PFSK-1 (cell line): ENCODE measurements at regions not wholly inside any gene's neighbourhood (a gene's known extent, or its start where the extent isn't known, plus 50 kb on each side); places are given as distances from the start of the nearest gene placed in this dataset.

Experiments
- FOXP2 ChIP-seq: optimal IDR thresholded peaks from 2 replicates; pipeline ENCODE3; 2011; ENCODE audit warnings: borderline replicate concordance, control low read depth, inconsistent platforms; ENCODE audit not compliant: insufficient read depth; ENCODE audit errors: extremely low read length, extremely low read depth
- POLR2AphosphoS5 ChIP-seq: IDR thresholded peaks from 2 replicates; pipeline ENCODE4 v1.6.1; 2012; ENCODE audit warnings: low read depth, mild to moderate bottlenecking, control low read depth, low read length, moderate library complexity
- REST ChIP-seq, 2 experiments: IDR thresholded peaks; 2 replicates each; pipeline versions ENCODE4 v1.6.1 to v1.8.0; 2011 to 2012; ENCODE audit warnings: low read depth in 2 of 2, low read length in 2 of 2, control low read depth in 1 of 2, inconsistent platforms in 1 of 2, mild to moderate bottlenecking in 1 of 2, moderate library complexity in 1 of 2; ENCODE audit not compliant: insufficient read depth in 1 of 2
- SIN3A ChIP-seq: IDR thresholded peaks from 2 replicates; pipeline ENCODE4 v1.6.1; 2012; ENCODE audit warnings: mild to moderate bottlenecking, low read length, moderate library complexity, borderline replicate concordance; ENCODE audit not compliant: insufficient read depth
- TAF1 ChIP-seq: IDR thresholded peaks from 2 replicates; pipeline ENCODE4 v1.6.1; 2012; ENCODE audit warnings: low read length, control low read depth, borderline replicate concordance; ENCODE audit not compliant: insufficient read depth

- TF ChIP-seq SIN3A: no peak
- no peak for TF ChIP-seq FOXP2
- no peak for TF ChIP-seq POLR2AphosphoS5
- no peak for TF ChIP-seq REST (IDR thresholded peaks at IDR 0.05; ENCODE audit: insufficient read depth in 1 of 2, low read depth in 2 of 2, low read length in 2 of 2)
- no peak for TF ChIP-seq TAF1
These were observed 62.4 kb upstream of the DUSP10 start for GRCh38 chr1:221804303-221804702.

- TF ChIP-seq REST (IDR thresholded peaks at IDR 0.05; ENCODE audit: insufficient read depth in 1 of 2, low read depth in 2 of 2, low read length in 2 of 2): no peak
- no peak for TF ChIP-seq TAF1
- TF ChIP-seq SIN3A: no peak
- no peak for TF ChIP-seq FOXP2
- no peak for TF ChIP-seq POLR2AphosphoS5
These were observed 60.1 kb upstream of the DUSP10 start for GRCh38 chr1:221801773-221802516.

GRCh38 chr1:221801251-221801661 is 59.4 kb upstream of the DUSP10 start:
- no peak for TF ChIP-seq POLR2AphosphoS5
- no peak for TF ChIP-seq REST (IDR thresholded peaks at IDR 0.05; ENCODE audit: insufficient read depth in 1 of 2, low read depth in 2 of 2, low read length in 2 of 2)
- no peak for TF ChIP-seq TAF1
- TF ChIP-seq FOXP2: no peak
- no peak for TF ChIP-seq SIN3A

- TF ChIP-seq SIN3A (no peak), FOXP2 (no peak), REST (IDR thresholded peaks at IDR 0.05; ENCODE audit: insufficient read depth in 1 of 2, low read depth in 2 of 2, low read length in 2 of 2) (no peak), TAF1 (no peak), POLR2AphosphoS5 (no peak)
These were observed 58.9 kb upstream of the DUSP10 start for GRCh38 chr1:221800831-221801230.
